IPS-NIHi11 (cell line): ENCODE measurements at regions not wholly inside any gene's neighbourhood (a gene's known extent, or its start where the extent isn't known, plus 50 kb on each side); places are given as distances from the start of the nearest gene placed in this dataset.
A peak's percentile ranks its signal among the peaks of the same experiment; 100 is the strongest.
"Not testable (repeated sequence)": the region's sequence is repeated elsewhere in the genome, so short reads cannot be mapped to it uniquely, and the experiment has no call there.

Experiments
- DNase-seq: peaks from one replicate; pipeline ENCODE4 v3.0.0; 2012; ENCODE audit warnings: mixed read lengths, low spot score

GRCh38 chr6:12348530-12349511 lies 58.7 kb downstream of the EDN1 start:
- no peak for DNase-seq

- no peak for DNase-seq
Observed at GRCh38 chr6:12350644-12351170, 60.5 kb downstream of the EDN1 start.

- peak; percentile 35 for DNase-seq
Observed at GRCh38 chr6:12351672-12352071, 61.5 kb downstream of the EDN1 start.

GRCh38 chr6:12353731-12354130 lies 63.6 kb downstream of the EDN1 start:
- DNase-seq, result no peak

GRCh38 chr6:12354499-12354898 lies 64.3 kb downstream of the EDN1 start:
- peak; percentile 74 for DNase-seq

GRCh38 chr6:12355354-12355753 lies 65.2 kb downstream of the EDN1 start:
- no peak for DNase-seq

- no peak for DNase-seq
Observed at GRCh38 chr6:12356431-12356830, 66.3 kb downstream of the EDN1 start.

- no peak for DNase-seq
Observed at GRCh38 chr6:12356983-12357972, 67.1 kb downstream of the EDN1 start.

- no peak for DNase-seq
Observed at GRCh38 chr6:12359036-12359435, 68.9 kb downstream of the EDN1 start.

- DNase-seq, result no peak
Observed at GRCh38 chr6:12361042-12361765, 71.0 kb downstream of the EDN1 start.

- DNase-seq, result not testable (repeated sequence)
Observed at GRCh38 chr6:12363277-12363650, 73.1 kb downstream of the EDN1 start.

- no peak for DNase-seq
Observed at GRCh38 chr6:12363651-12364381, 73.7 kb downstream of the EDN1 start.

- DNase-seq, result no peak
Observed at GRCh38 chr6:12364621-12365020, 74.5 kb downstream of the EDN1 start.

GRCh38 chr6:12366731-12367130 lies 76.6 kb downstream of the EDN1 start:
- no peak for DNase-seq

GRCh38 chr6:12367412-12367811 lies 77.3 kb downstream of the EDN1 start:
- DNase-seq, result no peak

- DNase-seq, result no peak
Observed at GRCh38 chr6:12369355-12369754, 79.2 kb downstream of the EDN1 start.

- DNase-seq, result no peak
Observed at GRCh38 chr6:12369781-12370262, 79.7 kb downstream of the EDN1 start.

- DNase-seq, result no peak
Observed at GRCh38 chr6:12371151-12371550, 81.0 kb downstream of the EDN1 start.

- no peak for DNase-seq
Observed at GRCh38 chr6:12371641-12372146, 81.5 kb downstream of the EDN1 start.

GRCh38 chr6:12379181-12379580 lies 89.0 kb downstream of the EDN1 start:
- no peak for DNase-seq

GRCh38 chr6:12381587-12381986 lies 91.4 kb downstream of the EDN1 start:
- no peak for DNase-seq
